ENCODE measurements at regions not wholly inside any gene's neighbourhood (a gene's known extent, or its start where the extent isn't known, plus 50 kb on each side); places are given as distances from the start of the nearest gene placed in this dataset.

GRCh38 chr1:209485751-209486150 lies 97.8 kb upstream of the CAMK1G start:
- H3K79me2 ChIP-seq (replicated peaks; ENCODE audit: insufficient read depth, low read length), result no peaks in the 10 kb centered on the region
- H3K4me2 ChIP-seq (ENCODE audit: low read length), result no peak overlapping the region
- H3K9me2 ChIP-seq (ENCODE audit: insufficient read depth, low read length), result no peaks in the 10 kb centered on the region
- no peaks in the 10 kb centered on the region for H3K9me3 ChIP-seq (ENCODE audit: low read length)
- H4K20me1 ChIP-seq (ENCODE audit: insufficient read depth), result no peaks in the 10 kb centered on the region
- no peak overlapping the region for H3K9ac ChIP-seq (ENCODE audit: low read length)
- H3K4me3 ChIP-seq (ENCODE audit: low read length), result no peak overlapping the region
- H2AFZ ChIP-seq (ENCODE audit: low read depth, low read length), result no peak overlapping the region
- H3K27me3 ChIP-seq (ENCODE audit: insufficient read depth, low read depth, low read length), result no peaks in the 10 kb centered on the region
- TF ChIP-seq CTCF (IDR thresholded peaks at IDR 0.05; ENCODE audit: poor library complexity, severe bottlenecking), result no peak
- TF ChIP-seq MXI1 (conservative IDR thresholded peaks at IDR 0.05; ENCODE audit: poor library complexity, severe bottlenecking), result no peak
- H3K27ac ChIP-seq (ENCODE audit: low read length), result no peak overlapping the region
- H3F3A ChIP-seq (ENCODE audit: insufficient read depth, low read length, poor library complexity, severe bottlenecking), result no peaks in the 10 kb centered on the region
- H3K36me3 ChIP-seq (ENCODE audit: insufficient read depth, low read length), result no peaks in the 10 kb centered on the region

GRCh38 chr1:209486861-209487593 lies 96.5 kb upstream of the CAMK1G start:
- H3K9me3 ChIP-seq (ENCODE audit: low read length), result no peaks in the 10 kb centered on the region
- no peak overlapping the region for H2AFZ ChIP-seq (ENCODE audit: low read depth, low read length)
- no peak overlapping the region for H3K27ac ChIP-seq (ENCODE audit: low read length)
- H3K9ac ChIP-seq (ENCODE audit: low read length), result no peak overlapping the region
- no peaks in the 10 kb centered on the region for H3K9me2 ChIP-seq (ENCODE audit: insufficient read depth, low read length)
- H3K4me2 ChIP-seq (ENCODE audit: low read length), result no peak overlapping the region
- no peak overlapping the region for H3K4me3 ChIP-seq (ENCODE audit: low read length)
- no peaks in the 10 kb centered on the region for H3F3A ChIP-seq (ENCODE audit: insufficient read depth, low read length, poor library complexity, severe bottlenecking)
- TF ChIP-seq EP300 (conservative IDR thresholded peaks at IDR 0.05; ENCODE audit: poor library complexity, severe bottlenecking) (no peak), MXI1 (conservative IDR thresholded peaks at IDR 0.05; ENCODE audit: poor library complexity, severe bottlenecking) (no peak), EZH2 (IDR thresholded peaks at IDR 0.05; ENCODE audit: borderline replicate concordance, insufficient read depth, low read length, poor library complexity, severe bottlenecking) (no peak), POLR2AphosphoS5 (IDR thresholded peaks at IDR 0.05) (no peak)
- H3K27me3 ChIP-seq (ENCODE audit: insufficient read depth, low read depth, low read length), result no peaks in the 10 kb centered on the region
- H3K79me2 ChIP-seq (replicated peaks; ENCODE audit: insufficient read depth, low read length), result no peaks in the 10 kb centered on the region
- no peaks in the 10 kb centered on the region for H3K36me3 ChIP-seq (ENCODE audit: insufficient read depth, low read length)
- no peaks in the 10 kb centered on the region for H4K20me1 ChIP-seq (ENCODE audit: insufficient read depth)

- Histone ChIP-seq H3F3A (ENCODE audit: insufficient read depth, low read length, poor library complexity, severe bottlenecking) (no peaks in the 10 kb centered on the region), H3K27ac (ENCODE audit: low read length) (no peak overlapping the region), H2AFZ (ENCODE audit: low read depth, low read length) (no peak overlapping the region), H3K79me2 (replicated peaks; ENCODE audit: insufficient read depth, low read length) (no peaks in the 10 kb centered on the region), H4K20me1 (ENCODE audit: insufficient read depth) (no peaks in the 10 kb centered on the region), H3K9me2 (ENCODE audit: insufficient read depth, low read length) (no peaks in the 10 kb centered on the region), H3K4me2 (ENCODE audit: low read length) (no peak overlapping the region), H3K4me3 (ENCODE audit: low read length) (no peak overlapping the region), H3K9ac (ENCODE audit: low read length) (no peak overlapping the region), H3K9me3 (ENCODE audit: low read length) (no peaks in the 10 kb centered on the region), H3K36me3 (ENCODE audit: insufficient read depth, low read length) (no peaks in the 10 kb centered on the region), H3K27me3 (ENCODE audit: insufficient read depth, low read depth, low read length) (no peaks in the 10 kb centered on the region)
- TF ChIP-seq SMC3 (conservative IDR thresholded peaks at IDR 0.05; ENCODE audit: poor library complexity) (peak; percentile 66), POLR2AphosphoS5 (IDR thresholded peaks at IDR 0.05) (no peak), EP300 (conservative IDR thresholded peaks at IDR 0.05; ENCODE audit: poor library complexity, severe bottlenecking) (no peak), RAD21 (conservative IDR thresholded peaks at IDR 0.05) (peak; percentile 73), CTCF (IDR thresholded peaks at IDR 0.05; ENCODE audit: poor library complexity, severe bottlenecking) (peak; percentile 67), EZH2 (IDR thresholded peaks at IDR 0.05; ENCODE audit: borderline replicate concordance, insufficient read depth, low read length, poor library complexity, severe bottlenecking) (no peak)
Measured at GRCh38 chr1:209490013-209490412, 93.5 kb upstream of the CAMK1G start.
